Liver (tissue), 3 donors: ENCODE measurements at regions not wholly inside any gene's neighbourhood (a gene's known extent, or its start where the extent isn't known, plus 50 kb on each side); places are given as distances from the start of the nearest gene placed in this dataset.

ENCODE experiments used
- CTCF ChIP-seq: fragments of 150-350 bp; IDR thresholded peaks from 2 replicates; pipeline ENCODE4 v1.5.1; 2017; ENCODE audit warnings: improper control_type of control experiment, low read depth, low read length; ENCODE audit not compliant: missing input control
- TAF1 ChIP-seq: conservative IDR thresholded peaks from 2 replicates; pipeline ENCODE4 v1.6.1; 2016; ENCODE audit warnings: antibody characterized with exemption, mild to moderate bottlenecking
- YY1 ChIP-seq: IDR thresholded peaks from 2 replicates; pipeline ENCODE4 v1.6.1; 2016; ENCODE audit warnings: antibody characterized with exemption, mild to moderate bottlenecking
- donor health status: healthy.
- donor health status: healthy.

GRCh38 chr6:44631968-44632367 is 244.5 kb downstream of the CDC5L start:
- TF ChIP-seq YY1: no peak
- TF ChIP-seq TAF1: no peak
- no peak for TF ChIP-seq CTCF
